ENCODE measurements at regions not wholly inside any gene's neighbourhood (a gene's known extent, or its start where the extent isn't known, plus 50 kb on each side); places are given as distances from the start of the nearest gene placed in this dataset.

DNA sequence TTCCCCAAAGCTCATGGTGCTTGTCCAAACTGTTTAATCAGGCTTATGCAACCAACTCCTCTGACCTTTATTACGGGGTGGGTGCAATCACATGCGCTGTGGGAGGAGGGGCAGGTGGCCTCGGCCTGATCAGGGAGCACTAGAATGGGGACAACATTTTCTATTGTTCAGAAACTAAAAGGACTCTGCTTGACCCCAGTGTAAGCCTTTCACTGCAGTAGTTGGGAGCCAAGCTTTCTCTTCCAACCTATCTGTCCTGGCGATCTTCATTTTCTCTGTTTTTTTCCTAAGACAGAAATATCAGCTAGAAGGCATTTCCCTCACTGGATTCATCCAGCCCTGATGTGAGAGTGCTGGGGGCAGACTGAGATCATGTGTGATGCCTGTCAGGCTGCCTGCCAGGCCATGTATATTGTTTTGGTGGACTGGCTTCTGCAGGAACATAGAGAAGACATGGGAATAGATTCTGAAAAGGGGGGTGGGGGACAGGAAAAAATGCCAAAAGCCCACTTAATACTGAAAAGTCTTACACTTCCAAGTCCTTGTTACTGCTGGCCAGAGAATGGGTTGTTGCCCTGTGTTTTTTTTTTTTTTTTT is 627.0 kb upstream of the TBL1XR1 start (continued):
- TF ChIP-seq KMT2A (CRISPR knock-in tag; IDR thresholded peaks at IDR 0.05) (no peak), HDAC2 (CRISPR knock-in tag; IDR thresholded peaks at IDR 0.05) (peak; percentile 96), MTF1 (CRISPR knock-in tag; IDR thresholded peaks at IDR 0.05) (no peak), ZNF207 (IDR thresholded peaks at IDR 0.05; ENCODE audit: borderline replicate concordance) (no peak), REL (CRISPR knock-in tag; conservative IDR thresholded peaks at IDR 0.05) (no peak), ZNF335 (CRISPR knock-in tag; IDR thresholded peaks at IDR 0.05) (no peak), CBX2 (IDR thresholded peaks at IDR 0.05; ENCODE audit: low read depth, low read length) (no peak), CBX2 (CRISPR knock-in tag; IDR thresholded peaks at IDR 0.05; ENCODE audit: low read depth) (no peak), BHLHE40 (IDR thresholded peaks at IDR 0.05; ENCODE audit: low read length) (peak; percentile 63), POLR2AphosphoS2 (IDR thresholded peaks at IDR 0.05; ENCODE audit: low read depth, low read length) (no peak), MTA3 (CRISPR knock-in tag; IDR thresholded peaks at IDR 0.05) (no peak), ZNF761 (CRISPR knock-in tag; conservative IDR thresholded peaks at IDR 0.05) (peak; percentile 93), U2AF1 (optimal IDR thresholded peaks at IDR 0.05; ENCODE audit: low read depth, low read length) (no peak), ZNF773 (CRISPR knock-in tag; IDR thresholded peaks at IDR 0.05; ENCODE audit: borderline replicate concordance) (no peak), SAFB2 (CRISPR knock-in tag; IDR thresholded peaks at IDR 0.05; ENCODE audit: borderline replicate concordance, low read depth) (no peak), RNF2 (conservative IDR thresholded peaks at IDR 0.05; ENCODE audit: low read depth) (0 out of 2 replicates have a peak, but pooled peaks have one; percentile 45), ZBTB3 (CRISPR knock-in tag; IDR thresholded peaks at IDR 0.05; ENCODE audit: borderline replicate concordance, low read depth) (no peak), ZBTB44 (CRISPR knock-in tag; IDR thresholded peaks at IDR 0.05) (0 out of 2 replicates have a peak, but pooled peaks have one; percentile 42), ZNF784 (CRISPR knock-in tag; IDR thresholded peaks at IDR 0.05; ENCODE audit: borderline replicate concordance) (0 out of 2 replicates have a peak, but pooled peaks have one; percentile 57), ATF6 (CRISPR knock-in tag; conservative IDR thresholded peaks at IDR 0.05) (no peak), ZBTB43 (CRISPR knock-in tag; conservative IDR thresholded peaks at IDR 0.05) (peak; percentile 55; the same call in 1 of the 2 replicates)
- TF ChIP-seq, protein P1, sequence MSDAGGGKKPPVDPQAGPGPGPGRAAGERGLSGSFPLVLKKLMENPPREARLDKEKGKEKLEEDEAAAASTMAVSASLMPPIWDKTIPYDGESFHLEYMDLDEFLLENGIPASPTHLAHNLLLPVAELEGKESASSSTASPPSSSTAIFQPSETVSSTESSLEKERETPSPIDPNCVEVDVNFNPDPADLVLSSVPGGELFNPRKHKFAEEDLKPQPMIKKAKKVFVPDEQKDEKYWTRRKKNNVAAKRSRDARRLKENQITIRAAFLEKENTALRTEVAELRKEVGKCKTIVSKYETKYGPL (CRISPR knock-in tag; IDR thresholded peaks at IDR 0.05): peak; percentile 99
- TF ChIP-seq, protein P2, sequence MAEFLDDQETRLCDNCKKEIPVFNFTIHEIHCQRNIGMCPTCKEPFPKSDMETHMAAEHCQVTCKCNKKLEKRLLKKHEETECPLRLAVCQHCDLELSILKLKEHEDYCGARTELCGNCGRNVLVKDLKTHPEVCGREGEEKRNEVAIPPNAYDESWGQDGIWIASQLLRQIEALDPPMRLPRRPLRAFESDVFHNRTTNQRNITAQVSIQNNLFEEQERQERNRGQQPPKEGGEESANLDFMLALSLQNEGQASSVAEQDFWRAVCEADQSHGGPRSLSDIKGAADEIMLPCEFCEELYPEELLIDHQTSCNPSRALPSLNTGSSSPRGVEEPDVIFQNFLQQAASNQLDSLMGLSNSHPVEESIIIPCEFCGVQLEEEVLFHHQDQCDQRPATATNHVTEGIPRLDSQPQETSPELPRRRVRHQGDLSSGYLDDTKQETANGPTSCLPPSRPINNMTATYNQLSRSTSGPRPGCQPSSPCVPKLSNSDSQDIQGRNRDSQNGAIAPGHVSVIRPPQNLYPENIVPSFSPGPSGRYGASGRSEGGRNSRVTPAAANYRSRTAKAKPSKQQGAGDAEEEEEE (CRISPR knock-in tag; IDR thresholded peaks at IDR 0.05; ENCODE audit: borderline replicate concordance): no peak
